Left cardiac atrium (tissue), 4 donors: ENCODE measurements at regions not wholly inside any gene's neighbourhood (a gene's known extent, or its start where the extent isn't known, plus 50 kb on each side); places are given as distances from the start of the nearest gene placed in this dataset.
"Not testable (repeated sequence)": the region's sequence is repeated elsewhere in the genome, so short reads cannot be mapped to it uniquely, and the experiment has no call there.

Source experiments
- ATAC-seq, 2 donors: fragments of 200-7000 bp; cut with Tn5 transposase; one replicate each; pipeline ENCODE4 v1.9.1; 2020; ENCODE audit warnings: mild to moderate bottlenecking in 2 of 2, moderate library complexity in 2 of 2
- DNase-seq: peaks from one replicate; pipeline ENCODE4 v3.0.0-alpha.2; 2020
- intact Hi-C, 2 donors: fragments of 100-400 bp; cut with DNase I; formaldehyde crosslinking; loops; one replicate each; pipeline versions ENCODE4 v1.14.1 to v1.15.1; 2022 to 2023
- donor health status: DM: no; HTN: yes; CAD: no.
- donor health status: DM: no; HTN: yes; CAD: no; lungs with severe emphysema.
- donor health status: DM: yes; HTN: yes; CAD: no.
- donor health status: Dilated cardiomyopathy.

DNA sequence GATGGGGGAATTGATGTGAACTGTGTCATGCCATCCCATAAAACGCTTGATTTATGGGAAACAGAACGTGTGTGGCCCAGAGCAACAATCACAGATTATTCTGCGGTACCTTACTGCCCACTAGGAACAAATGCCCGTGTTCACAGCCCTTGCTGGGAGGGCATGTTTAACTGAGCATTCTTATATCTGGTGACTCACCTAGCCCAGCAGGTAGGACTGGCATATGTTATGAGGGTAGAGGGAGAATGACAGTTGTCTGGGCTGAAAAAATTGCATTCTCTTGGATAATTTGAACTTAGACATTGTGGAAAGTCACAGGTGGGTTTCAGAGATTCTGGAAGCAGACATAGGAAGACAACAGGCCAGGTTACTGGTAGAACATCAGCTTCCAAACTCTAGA, 460.6 kb downstream of the DMRT2 start:
- ATAC-seq: no peak
- intact Hi-C loops: no loop called here

DNA sequence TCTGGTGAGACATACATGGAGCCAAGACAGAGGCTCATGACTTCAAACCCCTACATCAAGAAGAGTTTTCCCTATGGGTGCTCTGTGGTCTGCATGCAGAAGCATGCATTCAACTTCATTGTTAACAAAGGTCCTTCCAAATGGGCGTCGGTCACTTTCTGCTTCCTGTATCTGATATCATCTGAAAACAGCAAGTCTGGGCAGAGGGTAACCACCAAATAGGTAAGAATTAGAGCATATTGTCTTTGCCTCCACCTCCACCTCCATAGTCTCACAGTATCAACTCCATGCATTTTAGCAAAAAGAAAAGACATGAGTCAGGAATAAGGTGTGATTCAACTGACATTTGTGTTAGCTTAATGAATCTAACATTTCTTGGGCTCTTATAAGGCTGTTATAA, 462.9 kb downstream of the DMRT2 start:
- ATAC-seq: no peak
- intact Hi-C loops: no loop called here
- DNase-seq: no peak

More for the DNA sequence above, 460.6 kb downstream of the DMRT2 start:
- no peak for DNase-seq

DNA sequence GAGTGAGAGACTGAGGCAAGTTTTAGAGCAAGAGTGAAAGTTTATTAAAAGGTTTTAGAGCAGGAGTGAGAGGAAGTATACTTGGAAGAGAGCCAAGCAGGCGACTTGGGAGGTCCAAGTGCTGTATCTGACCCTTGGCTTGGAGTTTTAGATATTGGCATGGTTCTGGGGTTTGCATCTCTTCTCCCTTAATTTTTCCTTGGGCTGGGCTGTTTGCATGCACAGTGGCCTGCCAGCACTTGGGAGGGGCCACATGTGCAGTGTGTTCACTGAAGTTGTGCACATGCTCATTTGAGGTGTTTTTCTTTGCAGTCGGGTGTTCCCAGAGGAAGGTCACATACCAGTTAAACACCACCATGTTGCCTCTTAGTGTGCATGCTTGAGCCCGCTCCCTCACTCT, 464.1 kb downstream of the DMRT2 start:
- intact Hi-C loops: no loop called here
- ATAC-seq: no peak
- no peak for DNase-seq

GRCh38 chr9:1514776-1515363, 464.7 kb downstream of the DMRT2 start:
- ATAC-seq (no peak), DNase-seq (no peak)
- intact Hi-C loops: no loop called here

DNA sequence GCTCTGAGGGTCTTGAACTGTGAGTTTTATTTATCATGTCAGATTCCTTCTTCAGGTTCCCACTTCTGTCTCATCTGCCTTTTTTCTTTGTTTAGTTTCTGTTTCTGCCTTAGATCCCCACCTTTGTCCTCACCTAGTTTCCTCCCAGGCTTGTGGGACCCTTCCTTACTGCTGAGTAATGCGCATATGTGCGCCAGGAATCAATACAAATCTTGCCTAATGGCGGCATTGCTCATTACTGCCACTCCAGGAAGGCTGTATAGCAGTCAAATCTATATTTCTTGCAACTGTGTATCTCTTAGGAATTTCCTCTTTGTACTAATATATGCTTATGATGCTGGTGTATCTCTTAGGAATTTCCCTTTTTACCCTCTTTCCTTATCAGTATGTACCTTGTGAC, 465.4 kb downstream of the DMRT2 start:
- no peak for DNase-seq
- no peak for ATAC-seq
- intact Hi-C loops: no loop called here

- no peak for DNase-seq
Observed at GRCh38 chr9:1521547-1521946, 471.4 kb downstream of the DMRT2 start.

GRCh38 chr9:1522219-1522767, 472.1 kb downstream of the DMRT2 start:
- DNase-seq (no peak), ATAC-seq (no peak)
- intact Hi-C loops: no loop called here

More at GRCh38 chr9:1521547-1521946, 471.4 kb downstream of the DMRT2 start:
- intact Hi-C loops: no loop called here
- ATAC-seq: no peak

GRCh38 chr9:1528456-1528855, 478.3 kb downstream of the DMRT2 start:
- intact Hi-C loops: no loop called here
- ATAC-seq: no peak

DNA sequence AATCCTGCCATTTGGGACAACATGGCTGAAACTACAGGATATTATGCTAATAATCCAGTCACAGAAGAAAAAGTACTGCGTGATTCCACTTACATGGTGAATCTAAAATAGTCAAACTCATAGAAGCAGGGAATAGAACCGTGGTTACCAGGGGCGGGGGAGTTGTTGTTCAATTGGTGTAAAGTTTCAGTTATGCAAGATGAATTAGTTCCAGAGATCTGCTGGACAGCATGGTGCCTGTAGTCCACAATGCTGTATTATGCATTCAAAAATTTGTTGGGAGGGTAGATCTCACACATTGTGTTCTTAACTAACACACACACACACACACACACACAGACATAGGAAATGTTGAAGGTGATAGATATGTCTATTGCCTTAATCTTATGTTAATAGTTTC, 480.5 kb downstream of the DMRT2 start:
- intact Hi-C loops: no loop called here
- no peak for DNase-seq

More at GRCh38 chr9:1528456-1528855, 478.3 kb downstream of the DMRT2 start:
- DNase-seq: no peak

GRCh38 chr9:1531424-1531823, 481.3 kb downstream of the DMRT2 start:
- ATAC-seq: no peak
- intact Hi-C loops: no loop called here

More for the DNA sequence above, 480.5 kb downstream of the DMRT2 start:
- ATAC-seq: no peak

DNA sequence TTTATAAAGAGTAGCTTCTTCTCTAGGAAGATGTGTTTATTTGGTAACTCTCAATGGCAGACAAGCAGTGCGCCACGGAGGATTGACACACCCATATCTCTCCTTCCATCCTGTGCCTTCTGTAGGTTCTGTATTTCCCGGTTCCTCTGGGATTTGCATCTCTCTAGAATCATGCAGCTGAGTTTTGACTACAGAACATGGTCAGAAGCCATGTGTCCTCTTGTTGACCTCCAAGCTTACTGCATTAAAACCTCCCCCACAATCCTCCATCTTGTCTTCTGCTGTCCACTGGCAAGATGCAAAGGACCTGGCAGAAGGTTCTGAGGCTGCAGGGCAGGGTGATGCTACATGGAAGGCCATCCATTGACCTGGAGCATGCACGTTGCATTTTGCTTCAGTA, 482.0 kb downstream of the DMRT2 start:
- intact Hi-C loops: no loop called here
- DNase-seq (no peak), ATAC-seq (no peak)

More at GRCh38 chr9:1531424-1531823, 481.3 kb downstream of the DMRT2 start:
- no peak for DNase-seq

- ATAC-seq (no peak), DNase-seq (no peak)
- intact Hi-C loops: no loop called here
Observed at GRCh38 chr9:1535051-1535450, 480.1 kb upstream of the SMARCA2 start.

DNA sequence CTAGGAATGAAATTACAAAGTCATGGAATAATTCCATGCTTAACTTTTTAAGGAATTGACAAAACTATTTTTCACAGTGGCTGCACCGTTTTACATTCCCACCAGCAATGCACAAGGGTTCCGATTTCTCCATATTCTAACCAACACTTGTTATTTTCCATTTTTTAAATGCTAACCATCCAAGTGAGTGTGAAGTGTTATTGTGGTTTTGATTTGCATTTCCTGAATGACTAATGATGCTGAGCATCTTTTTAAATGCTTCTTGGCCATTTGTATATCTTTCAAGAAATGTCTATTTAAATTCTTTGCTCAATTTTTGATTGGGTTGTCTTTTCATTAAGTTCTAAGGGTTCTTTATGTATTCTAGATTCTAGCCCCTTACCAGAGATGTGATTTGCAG, 479.5 kb upstream of the SMARCA2 start:
- DNase-seq (no peak), ATAC-seq (no peak)
- intact Hi-C loops: no loop called here

- ATAC-seq (no peak), DNase-seq (no peak)
- intact Hi-C loops: no loop called here
Observed at GRCh38 chr9:1536522-1537170, 478.5 kb upstream of the SMARCA2 start.

DNA sequence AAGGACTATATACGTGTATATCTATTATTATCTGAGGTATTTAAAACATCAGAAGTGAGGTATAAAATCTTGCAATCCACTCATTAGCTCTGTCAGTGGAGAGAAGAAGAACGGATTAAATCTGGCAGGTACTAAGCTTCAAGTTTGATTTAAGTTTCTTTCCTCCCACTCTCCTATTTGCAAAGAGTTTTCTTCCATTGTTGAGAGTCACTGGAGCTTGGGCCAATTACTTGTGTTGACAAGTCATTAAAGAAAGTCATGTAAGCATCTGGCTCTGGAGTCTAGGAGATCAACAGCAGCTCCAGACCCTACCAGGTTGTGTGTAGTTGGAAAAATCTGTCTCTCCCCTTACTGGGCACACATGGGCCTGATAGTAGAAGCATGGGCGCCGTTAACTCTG, 476.8 kb upstream of the SMARCA2 start:
- DNase-seq (no peak), ATAC-seq (no peak)
- intact Hi-C loops: no loop called here

- ATAC-seq (no peak), DNase-seq (no peak)
- intact Hi-C loops: no loop called here
Observed at GRCh38 chr9:1539216-1539615, 475.9 kb upstream of the SMARCA2 start.

DNA sequence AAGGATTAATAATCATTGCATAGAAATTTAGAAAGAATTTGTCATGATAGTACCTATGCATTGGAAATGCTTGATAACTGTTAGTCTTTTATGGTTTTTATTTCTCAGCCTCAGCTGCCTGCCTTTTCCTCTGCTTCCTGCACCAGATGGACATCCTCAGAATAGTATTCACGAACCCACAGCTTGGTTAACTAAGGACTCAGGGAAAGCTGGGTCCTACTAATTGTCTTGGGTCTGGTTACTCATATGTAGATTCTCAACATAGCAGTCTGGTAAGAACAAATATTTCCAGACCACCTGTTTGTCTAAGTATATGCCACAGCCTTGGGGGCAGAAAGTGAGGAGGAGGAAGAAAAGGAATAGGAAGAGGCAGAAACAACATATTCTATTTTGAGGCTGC, 464.5 kb upstream of the SMARCA2 start:
- intact Hi-C loops: no loop called here
- no peak for ATAC-seq
- no peak for DNase-seq

DNA sequence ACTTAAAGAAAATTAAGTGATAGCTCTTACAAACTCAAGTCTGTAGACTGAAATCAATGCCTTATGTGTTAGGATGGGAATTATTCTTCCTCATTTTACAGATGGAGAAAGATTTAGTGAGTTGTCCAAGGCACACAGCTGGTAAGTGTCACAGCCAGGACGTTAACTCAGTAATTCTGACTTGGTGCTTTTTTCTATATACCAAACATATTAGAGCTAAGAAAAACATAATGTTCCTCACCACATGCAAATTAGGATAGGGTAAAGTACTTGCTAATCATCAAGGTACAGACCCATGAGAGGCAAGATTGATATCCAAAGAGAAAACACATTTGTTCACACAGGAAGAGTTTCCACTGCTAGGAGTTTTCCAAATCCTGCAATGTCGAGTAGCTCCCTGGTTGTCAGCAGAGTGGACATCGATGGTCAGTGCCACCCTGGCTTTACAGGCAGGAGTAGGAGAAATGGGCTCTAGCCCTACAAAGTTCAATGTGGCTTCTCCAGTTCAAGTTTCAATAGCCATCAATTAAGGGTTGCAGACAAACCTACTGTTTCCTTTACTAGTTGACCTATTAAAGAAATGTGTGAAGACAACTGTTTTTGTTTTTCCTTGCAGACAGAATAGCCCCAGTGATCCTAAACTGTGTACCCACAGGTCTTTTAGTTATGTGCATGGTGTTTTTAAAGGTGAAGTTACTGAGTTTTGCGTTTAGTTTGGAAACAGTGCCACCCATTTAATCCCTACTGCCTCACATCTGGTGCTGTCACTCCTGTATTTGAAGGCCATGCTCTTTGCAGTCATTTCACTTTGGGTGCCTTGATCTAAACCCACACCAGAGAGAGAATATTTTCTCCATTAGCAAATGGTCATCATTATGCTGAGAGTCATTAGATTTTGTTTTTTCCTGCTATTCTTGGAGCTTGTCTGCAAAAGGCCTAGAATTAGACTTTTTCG, 460.8 kb upstream of the SMARCA2 start:
- no peak for DNase-seq
- ATAC-seq: no peak
- intact Hi-C loops: no loop called here

GRCh38 chr9:1558666-1559065, 456.5 kb upstream of the SMARCA2 start:
- intact Hi-C loops, DNase-seq, ATAC-seq: not testable (repeated sequence)

DNA sequence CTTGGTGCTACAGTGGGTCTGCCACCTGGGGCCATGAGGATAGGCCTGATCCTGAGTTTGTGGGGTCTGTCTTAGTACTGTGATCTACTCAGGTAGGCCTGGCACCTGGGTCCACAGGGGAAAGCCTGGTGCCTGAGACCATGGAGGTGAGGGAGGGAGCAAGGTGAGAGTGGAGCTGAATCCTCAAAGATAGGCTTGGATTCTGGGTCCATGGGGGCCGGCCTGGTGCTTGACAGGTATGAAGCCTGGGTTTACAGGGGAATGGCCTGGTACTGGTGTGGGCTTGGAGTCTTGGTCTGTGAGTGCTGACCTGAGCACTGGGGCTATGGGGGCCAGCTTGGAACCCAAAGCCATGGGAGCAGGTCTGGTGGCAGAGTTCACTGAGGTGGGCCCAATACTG, 439.2 kb upstream of the SMARCA2 start:
- intact Hi-C loops: no loop called here
- no peak for DNase-seq
- ATAC-seq: no peak
